SK-N-MC (cell line): ENCODE measurements at regions not wholly inside any gene's neighbourhood (a gene's known extent, or its start where the extent isn't known, plus 50 kb on each side); places are given as distances from the start of the nearest gene placed in this dataset.

ENCODE experiments used
- EZH2 ChIP-seq: fragments of 200-600 bp; sonication (generic); IDR thresholded peaks from one replicate; pipeline ENCODE4 v1.6.1; 2017; ENCODE audit warnings: antibody characterized with exemption
- FOXP2 ChIP-seq: optimal IDR thresholded peaks from 2 replicates; pipeline ENCODE3; 2011; ENCODE audit warnings: mild to moderate bottlenecking, moderate library complexity; ENCODE audit not compliant: insufficient read depth; ENCODE audit errors: extremely low read length, control extremely low read depth
- POLR2AphosphoS5 ChIP-seq: IDR thresholded peaks from 2 replicates; pipeline ENCODE4 v1.6.1; 2012; ENCODE audit warnings: mild to moderate bottlenecking, low read depth, low read length, borderline replicate concordance

- TF ChIP-seq POLR2AphosphoS5 = no peak
- no peak for TF ChIP-seq EZH2
- no peak for TF ChIP-seq FOXP2
These were observed 144.2 kb downstream of the PTPRU start for GRCh38 chr1:29380532-29380931.
